GM12892 (cell line): ENCODE measurements at regions not wholly inside any gene's neighbourhood (a gene's known extent, or its start where the extent isn't known, plus 50 kb on each side); places are given as distances from the start of the nearest gene placed in this dataset.

Source experiments
- POLR2A ChIP-seq: IDR thresholded peaks from 2 replicates; pipeline ENCODE4 v1.6.1; 2011; ENCODE audit warnings: low read depth, low read length, control low read depth
- POLR2AphosphoS5 ChIP-seq: IDR thresholded peaks from 2 replicates; pipeline ENCODE4 v1.6.1; 2011; ENCODE audit warnings: low read depth, low read length, control low read depth
- TAF1 ChIP-seq: IDR thresholded peaks from 2 replicates; pipeline ENCODE4 v1.6.1; 2011; ENCODE audit warnings: low read depth, mild to moderate bottlenecking, control low read depth, low read length, borderline replicate concordance

DNA sequence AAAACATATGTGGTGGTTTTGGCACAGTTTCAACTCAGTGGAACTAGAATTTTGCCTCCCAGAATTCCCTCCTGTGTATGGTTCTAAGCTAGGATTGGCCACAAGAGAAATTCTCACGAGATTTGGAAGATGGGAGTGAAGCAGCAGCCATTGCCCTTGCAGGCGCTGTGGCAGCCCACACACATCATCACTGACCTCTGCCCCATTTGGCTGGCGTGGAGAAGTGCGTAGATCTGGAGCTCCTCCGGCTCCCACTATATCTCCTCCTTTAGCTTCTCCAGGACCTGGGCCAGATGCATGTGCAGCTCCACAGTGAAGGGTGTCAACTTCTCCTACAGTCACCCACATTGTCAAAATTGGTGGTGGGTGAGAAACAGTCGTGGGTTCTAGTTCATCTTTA, 199.6 kb downstream of the EFHB start:
- TF ChIP-seq POLR2A (no peak), TAF1 (no peak), POLR2AphosphoS5 (no peak)
